Chondrocyte (in vitro differentiated cells): ENCODE measurements at regions not wholly inside any gene's neighbourhood (a gene's known extent, or its start where the extent isn't known, plus 50 kb on each side); places are given as distances from the start of the nearest gene placed in this dataset.
"Not testable (repeated sequence)": the region's sequence is repeated elsewhere in the genome, so short reads cannot be mapped to it uniquely, and the experiment has no call there.

Experiments
- DNase-seq: peaks from one replicate; pipeline ENCODE4 v3.0.0; 2021; ENCODE audit warnings: mixed read lengths, low spot score
- H3K27ac Mint-ChIP-seq: one replicate; pipeline ENCODE4 v1.8.0; 2021; ENCODE audit warnings: mild to moderate bottlenecking, moderate library complexity, mixed read lengths; ENCODE audit not compliant: unreplicated experiment
- H3K27me3 Mint-ChIP-seq: 2 replicates; pipeline ENCODE4 v1.8.0; 2021; ENCODE audit warnings: low read depth, mixed read lengths
- H3K36me3 Mint-ChIP-seq: 2 replicates; pipeline ENCODE4 v1.8.0; 2021; ENCODE audit warnings: low read depth, mixed read lengths
- H3K4me1 Mint-ChIP-seq: 2 replicates; pipeline ENCODE4 v1.8.0; 2021; ENCODE audit warnings: low read depth, mild to moderate bottlenecking, mixed read lengths
- H3K4me3 Mint-ChIP-seq: one replicate; pipeline ENCODE4 v1.8.0; 2021; ENCODE audit warnings: mild to moderate bottlenecking, moderate library complexity, mixed read lengths; ENCODE audit not compliant: unreplicated experiment
- H3K9me3 Mint-ChIP-seq: 2 replicates; pipeline ENCODE4 v1.8.0; 2021; ENCODE audit warnings: low read depth, mixed read lengths
- CTCF ChIP-seq: fragments of 200-600 bp; sonication (generic); IDR thresholded peaks from 2 replicates; pipeline ENCODE4 v1.5.0; 2021; ENCODE audit warnings: antibody characterized with exemption, mild to moderate bottlenecking, moderate library complexity

DNA sequence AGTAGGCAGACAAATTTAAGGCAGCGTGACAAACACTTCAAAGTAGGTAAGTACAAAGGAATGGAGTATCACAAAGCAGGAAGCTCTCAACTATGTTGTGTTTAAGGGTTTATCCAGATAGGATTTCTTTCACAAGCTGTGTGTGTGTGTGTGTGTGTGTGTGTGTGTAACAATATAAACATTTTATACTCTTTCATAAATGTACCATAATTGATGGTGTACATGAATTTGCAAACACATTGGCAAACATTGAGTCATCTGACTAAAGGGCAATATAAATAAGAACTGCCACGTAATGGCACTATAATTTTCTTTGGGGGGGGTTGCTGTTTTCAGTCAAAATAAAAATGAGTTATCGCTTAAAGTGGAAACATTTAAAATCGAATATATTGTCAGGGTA is 1004.4 kb upstream of the DDX18 start:
- Mint-ChIP-seq H3K4me1 (peaks cover 23% of the 10 kb centered on the region), H3K27ac (peak overlapping the region; percentile 10), H3K9me3 (peaks cover 3% of the 10 kb centered on the region), H3K4me3 (no peak overlapping the region), H3K36me3 (no peaks in the 10 kb centered on the region), H3K27me3 (no peaks in the 10 kb centered on the region)
- TF ChIP-seq CTCF = no peak
- DNase-seq = no peak

GRCh38 chr2:116810645-116811044 is 1003.8 kb upstream of the DDX18 start:
- DNase-seq = no peak
- peaks cover 3% of the 10 kb centered on the region for H3K9me3 Mint-ChIP-seq
- TF ChIP-seq CTCF = no peak
- H3K27me3 Mint-ChIP-seq = no peaks in the 10 kb centered on the region
- H3K4me1 Mint-ChIP-seq = peaks cover 23% of the 10 kb centered on the region
- no peak overlapping the region for H3K4me3 Mint-ChIP-seq
- no peaks in the 10 kb centered on the region for H3K36me3 Mint-ChIP-seq
- peak overlapping the region; percentile 10 for H3K27ac Mint-ChIP-seq

GRCh38 chr2:116819355-116819754 is 995.1 kb upstream of the DDX18 start:
- H3K27me3 Mint-ChIP-seq = peaks cover 8% of the 10 kb centered on the region
- peak; percentile 47 for TF ChIP-seq CTCF
- no peak for DNase-seq
- no peaks in the 10 kb centered on the region for H3K9me3 Mint-ChIP-seq
- no peak overlapping the region for H3K27ac Mint-ChIP-seq
- H3K36me3 Mint-ChIP-seq = no peaks in the 10 kb centered on the region
- H3K4me3 Mint-ChIP-seq = no peak overlapping the region
- H3K4me1 Mint-ChIP-seq = no peaks in the 10 kb centered on the region

DNA sequence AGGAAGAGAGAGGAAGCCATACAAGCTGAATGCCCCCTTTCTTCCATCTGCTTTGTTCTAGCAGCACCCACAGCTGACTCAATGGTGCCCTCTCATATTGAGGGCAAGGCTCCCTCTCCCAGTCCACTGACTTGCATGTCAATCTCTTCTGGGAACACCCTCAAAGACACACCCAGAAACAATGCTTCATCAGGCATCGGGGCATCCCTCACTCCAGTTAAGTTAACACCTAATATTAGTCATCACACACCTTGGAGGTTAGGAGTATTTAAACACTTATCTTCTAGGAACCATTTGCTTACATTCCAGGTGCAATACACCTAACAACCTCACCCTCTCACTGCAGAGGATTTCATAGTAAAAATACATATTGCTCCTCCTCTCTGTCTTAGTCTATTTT is 993.5 kb upstream of the DDX18 start:
- H3K4me1 Mint-ChIP-seq = no peaks in the 10 kb centered on the region
- DNase-seq = no peak
- H3K27ac Mint-ChIP-seq = no peak overlapping the region
- H3K36me3 Mint-ChIP-seq = no peaks in the 10 kb centered on the region
- no peaks in the 10 kb centered on the region for H3K9me3 Mint-ChIP-seq
- peaks cover 8% of the 10 kb centered on the region for H3K27me3 Mint-ChIP-seq
- TF ChIP-seq CTCF = no peak
- no peak overlapping the region for H3K4me3 Mint-ChIP-seq

DNA sequence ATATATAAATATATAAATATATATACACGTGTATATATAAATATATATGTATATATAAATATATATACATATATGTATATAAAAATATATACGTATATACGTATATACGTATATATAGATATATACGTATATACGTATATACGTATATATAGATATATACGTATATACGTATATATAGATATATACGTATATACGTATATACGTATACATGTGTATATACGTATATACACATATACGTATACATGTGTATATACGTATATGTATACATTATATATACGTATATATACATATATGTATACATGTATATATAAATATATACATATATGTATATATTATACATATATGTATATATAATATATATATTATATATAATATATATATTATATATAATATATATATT is 984.9 kb upstream of the DDX18 start:
- not testable (repeated sequence) for H3K27me3 Mint-ChIP-seq, H3K4me3 Mint-ChIP-seq, DNase-seq, H3K4me1 Mint-ChIP-seq, H3K36me3 Mint-ChIP-seq, H3K9me3 Mint-ChIP-seq, H3K27ac Mint-ChIP-seq

DNA sequence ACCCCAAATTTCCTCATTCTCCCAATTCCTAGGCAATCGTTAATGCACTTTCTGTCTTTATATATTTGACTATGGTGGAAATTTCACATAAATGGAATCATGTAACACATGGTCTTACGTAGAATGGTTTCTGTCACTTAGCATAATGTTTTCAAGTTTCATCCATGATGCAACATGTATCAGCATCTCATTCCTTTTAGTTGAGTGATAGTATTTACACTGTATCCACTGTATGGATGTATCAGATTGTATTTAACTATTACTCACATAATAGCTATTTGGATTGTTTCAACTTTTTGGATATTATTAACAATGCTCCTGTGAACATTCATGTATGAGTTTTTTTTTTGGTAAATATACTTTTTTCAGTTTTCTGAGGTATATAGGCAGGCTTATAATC is 982.3 kb upstream of the DDX18 start:
- H3K9me3 Mint-ChIP-seq = peaks cover 5% of the 10 kb centered on the region
- no peak for DNase-seq
- H3K27me3 Mint-ChIP-seq = peaks cover 8% of the 10 kb centered on the region
- H3K27ac Mint-ChIP-seq = no peak overlapping the region
- H3K36me3 Mint-ChIP-seq = no peaks in the 10 kb centered on the region
- no peaks in the 10 kb centered on the region for H3K4me1 Mint-ChIP-seq
- TF ChIP-seq CTCF = no peak
- H3K4me3 Mint-ChIP-seq = no peak overlapping the region
